Activated naive CD8-positive, alpha-beta T cell treated with anti-CD3 and anti-CD28 coated beads, Interleukin-2, amount 50 U/mL, for 24 hours (primary cell): ENCODE measurements at regions not wholly inside any gene's neighbourhood (a gene's known extent, or its start where the extent isn't known, plus 50 kb on each side); places are given as distances from the start of the nearest gene placed in this dataset.

ENCODE experiments used
- ATAC-seq: fragments of 150-1000 bp; cut with Tn5 transposase; one replicate; pipeline ENCODE4 v1.10.0; 2021
- DNase-seq: peaks from one replicate; pipeline ENCODE4 v3.0.0; 2021
- H3K27ac Mint-ChIP-seq: one replicate; pipeline ENCODE4 v1.8.0; 2021; ENCODE audit warnings: mild to moderate bottlenecking, mixed read lengths
- H3K27me3 Mint-ChIP-seq: one replicate; pipeline ENCODE4 v1.8.0; 2021; ENCODE audit warnings: mixed read lengths
- H3K36me3 Mint-ChIP-seq: one replicate; pipeline ENCODE4 v1.8.0; 2021; ENCODE audit warnings: low read depth, mixed read lengths
- H3K4me1 Mint-ChIP-seq: one replicate; pipeline ENCODE4 v1.8.0; 2021; ENCODE audit warnings: mixed read lengths
- H3K4me3 Mint-ChIP-seq: one replicate; pipeline ENCODE4 v1.8.0; 2021; ENCODE audit warnings: mild to moderate bottlenecking, moderate library complexity, mixed read lengths
- H3K9me3 Mint-ChIP-seq: one replicate; pipeline ENCODE4 v1.8.0; 2021; ENCODE audit warnings: mixed read lengths

GRCh38 chr17:77720946-77721845, 237.3 kb upstream of the TNRC6C start:
- H3K9me3 Mint-ChIP-seq, result peaks cover 9% of the 10 kb centered on the region
- H3K27me3 Mint-ChIP-seq, result peaks cover 3% of the 10 kb centered on the region
- no peak overlapping the region for H3K27ac Mint-ChIP-seq
- H3K4me1 Mint-ChIP-seq, result no peaks in the 10 kb centered on the region
- H3K36me3 Mint-ChIP-seq, result no peaks in the 10 kb centered on the region
- DNase-seq (no peak), ATAC-seq (no peak)
- no peak overlapping the region for H3K4me3 Mint-ChIP-seq

- Mint-ChIP-seq H3K4me3 (no peak overlapping the region), H3K27me3 (peaks cover 3% of the 10 kb centered on the region), H3K4me1 (no peaks in the 10 kb centered on the region), H3K27ac (no peak overlapping the region), H3K9me3 (peaks cover 5% of the 10 kb centered on the region), H3K36me3 (no peaks in the 10 kb centered on the region)
- ATAC-seq, result no peak
- no peak for DNase-seq
Measured at GRCh38 chr17:77721846-77722160, 236.7 kb upstream of the TNRC6C start.

- Mint-ChIP-seq H3K27me3 (no peaks in the 10 kb centered on the region), H3K4me3 (no peak overlapping the region), H3K27ac (no peak overlapping the region), H3K36me3 (no peaks in the 10 kb centered on the region), H3K9me3 (peaks cover 5% of the 10 kb centered on the region), H3K4me1 (no peaks in the 10 kb centered on the region)
- no peak for ATAC-seq
- DNase-seq, result no peak
Measured at GRCh38 chr17:77722366-77722765, 236.1 kb upstream of the TNRC6C start.

GRCh38 chr17:77723071-77723908, 235.2 kb upstream of the TNRC6C start:
- ATAC-seq (no peak), DNase-seq (no peak)
- no peak overlapping the region for H3K27ac Mint-ChIP-seq
- H3K9me3 Mint-ChIP-seq, result peaks cover 5% of the 10 kb centered on the region
- no peaks in the 10 kb centered on the region for H3K36me3 Mint-ChIP-seq
- H3K27me3 Mint-ChIP-seq, result no peaks in the 10 kb centered on the region
- no peak overlapping the region for H3K4me3 Mint-ChIP-seq
- no peaks in the 10 kb centered on the region for H3K4me1 Mint-ChIP-seq

- Mint-ChIP-seq H3K27me3 (no peaks in the 10 kb centered on the region), H3K36me3 (no peaks in the 10 kb centered on the region), H3K27ac (no peak overlapping the region), H3K4me3 (no peak overlapping the region), H3K4me1 (no peaks in the 10 kb centered on the region), H3K9me3 (no peaks in the 10 kb centered on the region)
- ATAC-seq, result no peak
- no peak for DNase-seq
Measured at GRCh38 chr17:77723909-77724875, 234.3 kb upstream of the TNRC6C start.

GRCh38 chr17:77724876-77725615, 233.5 kb upstream of the TNRC6C start:
- H3K27ac Mint-ChIP-seq, result no peak overlapping the region
- DNase-seq, result no peak

GRCh38 chr17:77725846-77726245, 232.7 kb upstream of the TNRC6C start:
- ATAC-seq (no peak), DNase-seq (no peak)
- Mint-ChIP-seq H3K4me3 (no peak overlapping the region), H3K9me3 (peaks cover 4% of the 10 kb centered on the region), H3K27ac (no peak overlapping the region), H3K36me3 (no peaks in the 10 kb centered on the region), H3K27me3 (no peaks in the 10 kb centered on the region), H3K4me1 (no peaks in the 10 kb centered on the region)

More at GRCh38 chr17:77724876-77725615, 233.5 kb upstream of the TNRC6C start:
- Mint-ChIP-seq H3K9me3 (no peaks in the 10 kb centered on the region), H3K4me3 (no peak overlapping the region), H3K27me3 (no peaks in the 10 kb centered on the region), H3K4me1 (no peaks in the 10 kb centered on the region), H3K36me3 (no peaks in the 10 kb centered on the region)
- no peak for ATAC-seq

- ATAC-seq (no peak), DNase-seq (no peak)
- no peaks in the 10 kb centered on the region for H3K4me1 Mint-ChIP-seq
- no peaks in the 10 kb centered on the region for H3K27me3 Mint-ChIP-seq
- H3K27ac Mint-ChIP-seq, result no peak overlapping the region
- H3K36me3 Mint-ChIP-seq, result no peaks in the 10 kb centered on the region
- no peak overlapping the region for H3K4me3 Mint-ChIP-seq
- peaks cover 4% of the 10 kb centered on the region for H3K9me3 Mint-ChIP-seq
Measured at GRCh38 chr17:77726549-77727006, 231.9 kb upstream of the TNRC6C start.

GRCh38 chr17:77727037-77727615, 231.4 kb upstream of the TNRC6C start:
- Mint-ChIP-seq H3K36me3 (no peaks in the 10 kb centered on the region), H3K27ac (no peak overlapping the region), H3K4me1 (no peaks in the 10 kb centered on the region), H3K4me3 (no peak overlapping the region), H3K27me3 (no peaks in the 10 kb centered on the region), H3K9me3 (peaks cover 7% of the 10 kb centered on the region)
- no peak for DNase-seq
- ATAC-seq, result no peak

GRCh38 chr17:77728474-77728795, 230.1 kb upstream of the TNRC6C start:
- Mint-ChIP-seq H3K4me1 (no peaks in the 10 kb centered on the region), H3K27ac (no peak overlapping the region), H3K4me3 (no peak overlapping the region), H3K27me3 (peaks cover 7% of the 10 kb centered on the region), H3K36me3 (peaks cover 5% of the 10 kb centered on the region), H3K9me3 (peaks cover 20% of the 10 kb centered on the region)
- DNase-seq, result no peak
- ATAC-seq, result no peak

GRCh38 chr17:77728871-77729270, 229.6 kb upstream of the TNRC6C start:
- Mint-ChIP-seq H3K27ac (no peak overlapping the region), H3K9me3 (peaks cover 24% of the 10 kb centered on the region), H3K4me3 (no peak overlapping the region), H3K27me3 (peaks cover 8% of the 10 kb centered on the region), H3K4me1 (no peaks in the 10 kb centered on the region), H3K36me3 (peaks cover 5% of the 10 kb centered on the region)
- no peak for DNase-seq
- ATAC-seq, result no peak

GRCh38 chr17:77729587-77729986, 228.9 kb upstream of the TNRC6C start:
- peaks cover 5% of the 10 kb centered on the region for H3K36me3 Mint-ChIP-seq
- DNase-seq (no peak), ATAC-seq (no peak)
- H3K27ac Mint-ChIP-seq, result no peak overlapping the region
- no peaks in the 10 kb centered on the region for H3K4me1 Mint-ChIP-seq
- H3K4me3 Mint-ChIP-seq, result no peak overlapping the region
- H3K9me3 Mint-ChIP-seq, result peaks cover 24% of the 10 kb centered on the region
- H3K27me3 Mint-ChIP-seq, result peaks cover 11% of the 10 kb centered on the region

- H3K4me1 Mint-ChIP-seq, result no peaks in the 10 kb centered on the region
- H3K27ac Mint-ChIP-seq, result no peak overlapping the region
- peaks cover 11% of the 10 kb centered on the region for H3K27me3 Mint-ChIP-seq
- peaks cover 24% of the 10 kb centered on the region for H3K9me3 Mint-ChIP-seq
- no peak overlapping the region for H3K4me3 Mint-ChIP-seq
- no peak for DNase-seq
- peaks cover 5% of the 10 kb centered on the region for H3K36me3 Mint-ChIP-seq
- ATAC-seq, result no peak
Measured at GRCh38 chr17:77730376-77730775, 228.1 kb upstream of the TNRC6C start.
